ENCODE measurements at regions not wholly inside any gene's neighbourhood (a gene's known extent, or its start where the extent isn't known, plus 50 kb on each side); places are given as distances from the start of the nearest gene placed in this dataset.

- H4K20me1 ChIP-seq (ENCODE audit: control insufficient read depth, insufficient read depth, insufficient read length) = no peaks in the 10 kb centered on the region
- no peak overlapping the region for H4K8ac ChIP-seq (replicated peaks; ENCODE audit: insufficient read length, low read depth, low read length)
- H3K9me3 Mint-ChIP-seq = no peaks in the 10 kb centered on the region
- H3K27ac Mint-ChIP-seq = no peak overlapping the region
- no peak overlapping the region for H2BK15ac ChIP-seq (ENCODE audit: low read depth, low read length)
- no peak for DNase-seq
- no peak overlapping the region for H2BK5ac ChIP-seq (ENCODE audit: insufficient read length, low read length)
- H2AFZ ChIP-seq (ENCODE audit: low read length) = no peak overlapping the region
- H2AK5ac ChIP-seq (ENCODE audit: insufficient read length, low read length) = no peak overlapping the region
- H3K27me3 Mint-ChIP-seq (ENCODE audit: low read depth) = peaks cover 2% of the 10 kb centered on the region; the same call in 1 of the 2 replicates
- no peak overlapping the region for H3K4ac ChIP-seq (ENCODE audit: low read depth, low read length)
- H3K18ac ChIP-seq (ENCODE audit: insufficient read length, low read depth, low read length) = no peak overlapping the region
- H4K91ac ChIP-seq (ENCODE audit: insufficient read length, low read depth, low read length) = no peak overlapping the region
- H3K27ac ChIP-seq (ENCODE audit: insufficient read length, low read depth, low read length) = no peak overlapping the region
- no peaks in the 10 kb centered on the region for H3K79me2 ChIP-seq (ENCODE audit: insufficient read depth, low read length)
- H2BK12ac ChIP-seq (ENCODE audit: insufficient read length, low read depth, low read length) = no peak overlapping the region
- H2BK20ac ChIP-seq (ENCODE audit: low read depth, low read length, poor library complexity, severe bottlenecking) = no peak overlapping the region
- no CpG with 5 or more reads among the region's 4 CpGs for WGBS (ENCODE audit: extremely low coverage, insufficient read length, low lambda C conversion rate)
- H3T11ph ChIP-seq (ENCODE audit: low read length) = no peak overlapping the region
- H3K56ac ChIP-seq (ENCODE audit: insufficient read length, low read depth, low read length) = no peak overlapping the region
- H3K23me2 ChIP-seq (ENCODE audit: insufficient read length, low read depth, low read length, poor library complexity, severe bottlenecking) = no peaks in the 10 kb centered on the region
- TF ChIP-seq CTCF (conservative IDR thresholded peaks at IDR 0.05) = no peak
- H3K36me3 Mint-ChIP-seq (ENCODE audit: insufficient read depth in 1 of 3, low read depth in 3 of 3) = no peaks in the 10 kb centered on the region
- no peaks in the 10 kb centered on the region for H3K9me3 ChIP-seq (ENCODE audit: control insufficient read depth, low read depth, low read length)
- H3K79me1 ChIP-seq (ENCODE audit: insufficient read depth, low read depth, low read length, poor library complexity, severe bottlenecking) = no peaks in the 10 kb centered on the region
- no peak overlapping the region for H3K23ac ChIP-seq (ENCODE audit: insufficient read length, low read depth, low read length)
- no peak overlapping the region for H3K9ac ChIP-seq (ENCODE audit: extremely low read depth, insufficient read length, low read length)
- H4K5ac ChIP-seq (ENCODE audit: insufficient read length, low read depth, low read length) = no peak overlapping the region
- H3K14ac ChIP-seq (ENCODE audit: insufficient read depth, low read length) = no peak overlapping the region
- H3K4me1 ChIP-seq (ENCODE audit: insufficient read depth, low read length) = no peaks in the 10 kb centered on the region
- no peak overlapping the region for H3K4me2 ChIP-seq (ENCODE audit: insufficient read depth, insufficient read length, low read length)
- no peak overlapping the region for H2BK120ac ChIP-seq (ENCODE audit: low read depth, low read length, poor library complexity, severe bottlenecking)
- H3K27me3 ChIP-seq (ENCODE audit: insufficient read depth, low read length) = no peaks in the 10 kb centered on the region
- no peak overlapping the region for H3K4me3 Mint-ChIP-seq
- peaks cover 9 to 10% of the 10 kb centered on the region in 2 experiments; a peak in 1 of 4 replicates for H3K4me1 Mint-ChIP-seq
These were observed 139.1 kb upstream of the BNIP2 start for GRCh38 chr15:59828263-59828662.

Data from H9 (cell line).